ENCODE measurements at regions not wholly inside any gene's neighbourhood (a gene's known extent, or its start where the extent isn't known, plus 50 kb on each side); places are given as distances from the start of the nearest gene placed in this dataset.
"Not testable (repeated sequence)": the region's sequence is repeated elsewhere in the genome, so short reads cannot be mapped to it uniquely, and the experiment has no call there.

GRCh38 chr3:80643421-80643820 is 875.6 kb upstream of the ROBO1 start:
- no peak for TF ChIP-seq CTCF (IDR thresholded peaks at IDR 0.05; ENCODE audit: extremely low read depth, missing control alignments)
- no peak for DNase-seq (ENCODE audit: low spot score)

GRCh38 chr3:80618295-80619256 is 850.8 kb upstream of the ROBO1 start:
- DNase-seq (ENCODE audit: low spot score): no peak
- TF ChIP-seq CTCF (IDR thresholded peaks at IDR 0.05; ENCODE audit: extremely low read depth, missing control alignments): no peak

GRCh38 chr3:80612366-80612765 is 844.6 kb upstream of the ROBO1 start:
- no peak for DNase-seq (ENCODE audit: low spot score)
- no peak for TF ChIP-seq CTCF (IDR thresholded peaks at IDR 0.05; ENCODE audit: extremely low read depth, missing control alignments)

GRCh38 chr3:80608072-80608471 is 840.3 kb upstream of the ROBO1 start:
- not testable (repeated sequence) for DNase-seq (ENCODE audit: low spot score)

- no peak for DNase-seq (ENCODE audit: low spot score)
- TF ChIP-seq CTCF (IDR thresholded peaks at IDR 0.05; ENCODE audit: extremely low read depth, missing control alignments): no peak
Observed at GRCh38 chr3:80606073-80606472, 838.3 kb upstream of the ROBO1 start.

- DNase-seq (ENCODE audit: low spot score): no peak
Observed at GRCh38 chr3:80601479-80601878, 833.7 kb upstream of the ROBO1 start.

GRCh38 chr3:80592792-80593191 is 825.0 kb upstream of the ROBO1 start:
- TF ChIP-seq CTCF (IDR thresholded peaks at IDR 0.05; ENCODE audit: extremely low read depth, missing control alignments): no peak
- DNase-seq (ENCODE audit: low spot score): no peak

More at GRCh38 chr3:80601479-80601878, 833.7 kb upstream of the ROBO1 start:
- no peak for TF ChIP-seq CTCF (IDR thresholded peaks at IDR 0.05; ENCODE audit: extremely low read depth, missing control alignments)

- no peak for TF ChIP-seq CTCF (IDR thresholded peaks at IDR 0.05; ENCODE audit: extremely low read depth, missing control alignments)
- DNase-seq (ENCODE audit: low spot score): no peak
Observed at GRCh38 chr3:80586338-80586737, 818.5 kb upstream of the ROBO1 start.

Measured in GM20000 (cell line).